Peyer's patch (tissue), 4 donors: ENCODE measurements at regions not wholly inside any gene's neighbourhood (a gene's known extent, or its start where the extent isn't known, plus 50 kb on each side); places are given as distances from the start of the nearest gene placed in this dataset.

Experiments
- CTCF ChIP-seq, 6 experiments: fragments of 450-650 bp in 4 of 6; fragments of 200-600 bp in 2 of 6; sonication (generic) in 1 of 6; IDR thresholded peaks; one replicate each; pipeline ENCODE4 v1.5.1; 2017 to 2019; ENCODE audit warnings: antibody characterized with exemption in 6 of 6, mild to moderate bottlenecking in 3 of 6, moderate library complexity in 1 of 6
- POLR2A ChIP-seq, 2 donors: fragments of 450-650 bp; IDR thresholded peaks; one replicate each; pipeline ENCODE4 v1.5.1; 2017; ENCODE audit warnings: antibody characterized with exemption in 2 of 2, mild to moderate bottlenecking in 2 of 2, moderate library complexity in 2 of 2

- TF ChIP-seq CTCF (IDR thresholded peaks at IDR 0.05) (no peak), POLR2A (IDR thresholded peaks at IDR 0.05) (no peak)
These were observed 408.2 kb downstream of the TBC1D4 start for GRCh38 chr13:75073786-75074185.
